ENCODE measurements at regions not wholly inside any gene's neighbourhood (a gene's known extent, or its start where the extent isn't known, plus 50 kb on each side); places are given as distances from the start of the nearest gene placed in this dataset.
"Not testable (repeated sequence)": the region's sequence is repeated elsewhere in the genome, so short reads cannot be mapped to it uniquely, and the experiment has no call there.

DNA sequence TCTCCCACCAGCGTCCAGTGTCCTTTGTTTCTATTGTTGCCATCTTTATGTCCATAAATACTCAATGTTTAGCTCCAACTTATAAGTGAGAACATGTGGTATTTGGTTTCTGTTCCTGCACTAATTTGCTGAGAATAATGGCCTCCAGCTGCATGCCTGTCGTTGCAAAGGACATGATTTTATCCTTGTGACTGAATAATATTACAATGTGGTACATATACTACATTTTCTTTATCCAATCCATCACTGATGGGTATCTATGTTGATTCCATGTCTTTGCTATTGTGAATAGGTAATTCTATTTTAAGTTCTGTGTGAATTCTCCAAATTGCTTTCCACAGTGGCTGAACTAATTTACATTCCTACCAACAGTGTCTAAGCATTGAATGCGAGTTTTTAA, 578.6 kb upstream of the CA10 start:
- no peak for DNase-seq (ENCODE audit: low spot score)

DNA sequence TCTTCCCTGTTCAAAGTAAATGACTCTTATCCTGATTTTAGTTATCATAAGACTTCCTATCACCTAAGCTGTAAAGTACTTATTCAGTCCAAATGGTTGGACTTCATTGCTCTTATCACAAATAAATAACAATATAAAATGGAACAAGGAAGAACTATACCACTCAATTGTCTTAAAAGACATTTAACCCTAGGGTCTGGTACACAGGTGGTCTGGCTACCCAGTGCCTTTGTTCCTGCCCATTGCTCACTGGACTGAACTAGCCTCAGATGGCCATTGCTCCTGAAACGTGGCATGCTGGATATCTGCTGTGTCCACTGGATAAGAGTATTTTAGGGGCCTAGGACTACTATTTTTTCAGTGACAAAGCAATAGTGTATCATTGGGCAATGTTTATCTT, 574.3 kb upstream of the CA10 start:
- DNase-seq (ENCODE audit: low spot score), result no peak

DNA sequence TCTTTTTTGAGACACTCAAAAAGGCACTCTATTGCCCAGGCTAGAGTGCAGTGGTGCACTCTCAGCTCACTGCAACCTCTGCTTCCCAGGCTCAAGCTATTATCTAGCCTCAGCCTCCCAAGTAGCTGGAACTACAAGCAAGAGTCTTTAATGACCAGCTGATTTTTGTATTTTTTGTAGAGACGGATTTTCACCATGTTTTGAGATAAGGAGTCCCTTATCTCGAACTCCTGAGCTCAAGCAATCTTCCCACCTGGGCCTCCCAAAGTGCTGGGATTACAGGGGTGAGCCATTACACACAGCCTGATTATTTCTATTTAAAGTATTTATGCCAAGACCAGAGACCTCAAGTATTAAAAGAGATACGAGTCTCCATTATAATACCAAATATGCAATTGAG, 566.1 kb upstream of the CA10 start:
- no peak for DNase-seq (ENCODE audit: low spot score)

DNA sequence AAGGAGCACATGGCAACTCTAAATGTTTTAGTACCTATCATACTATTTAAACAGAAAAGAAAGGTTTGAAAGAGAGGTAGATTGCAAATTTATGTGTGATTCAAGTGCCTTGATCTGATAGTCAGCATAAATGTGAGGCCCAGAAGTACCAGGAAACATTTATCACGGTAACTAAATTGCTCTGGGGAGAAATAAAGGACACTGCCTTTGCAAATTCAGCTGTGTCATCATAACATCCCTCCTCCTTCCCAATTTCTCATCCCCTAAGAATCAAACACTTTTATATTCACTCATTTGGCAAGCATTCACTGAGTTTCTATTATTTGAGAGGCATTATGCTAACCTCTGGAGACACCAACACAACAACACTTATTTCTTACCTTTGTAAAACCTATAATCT, 563.4 kb upstream of the CA10 start:
- DNase-seq (ENCODE audit: low spot score), result no peak

DNA sequence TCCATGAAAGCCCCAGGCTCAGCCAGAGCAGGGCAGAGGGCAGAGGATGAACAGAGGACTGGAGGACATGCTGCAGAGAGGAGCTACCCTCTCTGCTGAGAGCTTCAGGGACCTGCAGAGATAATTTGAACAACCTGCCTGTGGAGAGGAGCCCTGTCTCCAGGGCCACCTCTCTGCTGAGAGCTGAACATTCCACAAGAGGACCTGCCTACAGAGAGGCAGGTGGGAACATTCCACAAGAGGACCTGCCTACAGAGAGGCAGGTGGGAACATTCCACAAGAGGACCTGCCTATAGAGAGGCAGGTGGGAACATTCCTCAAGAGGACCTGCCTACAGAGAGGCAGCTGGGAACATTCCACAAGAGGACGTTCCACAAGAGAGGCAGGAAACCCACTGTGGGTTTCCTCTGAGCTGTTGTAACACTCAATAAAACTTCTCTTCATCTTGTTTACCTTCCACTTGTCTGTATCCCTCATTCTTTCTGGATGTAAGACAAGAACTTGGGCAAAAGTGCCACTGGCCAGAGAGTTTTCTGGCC, 551.9 kb upstream of the CA10 start:
- no peak for DNase-seq (ENCODE audit: low spot score)

DNA sequence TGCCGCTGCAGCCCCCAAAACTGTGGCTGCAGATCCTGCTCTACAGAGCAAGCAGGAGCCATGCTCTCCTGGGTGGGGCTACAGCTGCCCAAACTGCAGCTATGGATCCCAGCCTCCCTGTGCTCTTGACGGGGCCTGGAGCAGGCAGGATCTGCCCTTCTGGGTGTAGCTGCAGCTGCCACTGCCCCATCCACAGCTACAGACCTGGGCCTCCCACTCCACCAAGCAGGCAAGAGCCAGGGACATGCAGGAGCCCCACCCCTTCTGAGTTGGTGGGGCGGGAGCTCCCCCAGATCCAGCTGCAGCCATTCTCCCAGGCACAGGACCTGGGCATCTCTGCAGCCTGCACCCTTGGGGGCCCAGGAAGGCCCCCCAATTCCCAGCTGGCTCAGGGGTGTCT, 551.2 kb upstream of the CA10 start:
- DNase-seq (ENCODE audit: low spot score), result no peak

DNA sequence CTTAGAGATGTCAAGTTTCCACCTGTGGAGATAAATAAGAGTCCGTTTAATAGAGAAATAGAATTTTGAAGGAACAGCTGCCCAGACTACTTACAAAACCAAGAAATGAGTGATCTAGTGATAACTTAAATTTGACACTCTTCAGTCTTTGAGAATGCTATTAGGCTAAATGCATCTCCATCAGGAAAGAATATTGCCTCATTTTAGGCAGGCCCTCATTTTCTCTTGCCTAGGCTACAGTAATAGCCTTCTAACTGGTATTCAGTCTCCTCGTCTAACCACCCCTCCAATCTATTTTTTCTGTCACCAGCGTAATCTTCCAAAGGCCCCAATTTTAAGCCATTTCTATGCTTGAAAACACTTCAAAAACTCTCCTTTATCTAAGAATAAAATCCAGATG, 537.8 kb upstream of the CA10 start:
- no peak for DNase-seq (ENCODE audit: low spot score)

DNA sequence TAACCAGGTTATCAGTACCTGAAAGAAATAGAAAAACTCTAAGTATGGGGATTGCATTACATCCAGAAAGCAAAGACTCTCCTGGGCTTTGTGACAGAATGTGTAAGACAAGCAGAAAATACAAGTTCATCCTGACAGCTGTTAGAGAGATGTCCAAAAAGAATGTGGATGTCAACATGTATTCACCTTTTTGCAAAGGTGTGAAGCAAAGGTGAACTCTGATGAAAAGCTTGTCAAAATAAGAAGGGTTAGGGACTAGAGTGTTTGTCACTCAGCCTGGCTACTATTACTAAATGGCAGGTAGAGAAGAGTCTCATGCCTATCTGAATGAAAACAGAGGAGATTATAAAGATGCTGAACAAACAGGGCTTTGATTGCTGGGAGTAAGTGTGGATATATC, 527.6 kb upstream of the CA10 start:
- no peak for DNase-seq (ENCODE audit: low spot score)

DNA sequence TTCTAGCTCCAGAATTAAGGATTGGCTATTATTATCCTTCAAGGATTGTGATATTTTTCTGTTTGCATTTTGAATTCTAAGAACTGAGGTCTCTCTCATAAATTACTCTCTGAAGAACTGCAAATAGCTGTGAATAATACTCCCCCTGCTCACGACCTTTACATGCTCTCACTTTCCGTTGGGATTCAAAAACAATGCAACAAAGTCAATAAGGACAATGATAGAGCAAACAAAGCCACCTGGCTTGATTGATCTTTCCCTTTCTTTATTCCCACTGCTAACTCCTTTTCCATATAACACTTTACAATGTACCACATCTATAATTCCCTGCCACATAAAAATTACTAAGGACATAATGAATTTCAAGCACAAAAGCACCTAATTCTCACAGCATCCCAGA, 523.0 kb upstream of the CA10 start:
- no peak for DNase-seq (ENCODE audit: low spot score)

DNA sequence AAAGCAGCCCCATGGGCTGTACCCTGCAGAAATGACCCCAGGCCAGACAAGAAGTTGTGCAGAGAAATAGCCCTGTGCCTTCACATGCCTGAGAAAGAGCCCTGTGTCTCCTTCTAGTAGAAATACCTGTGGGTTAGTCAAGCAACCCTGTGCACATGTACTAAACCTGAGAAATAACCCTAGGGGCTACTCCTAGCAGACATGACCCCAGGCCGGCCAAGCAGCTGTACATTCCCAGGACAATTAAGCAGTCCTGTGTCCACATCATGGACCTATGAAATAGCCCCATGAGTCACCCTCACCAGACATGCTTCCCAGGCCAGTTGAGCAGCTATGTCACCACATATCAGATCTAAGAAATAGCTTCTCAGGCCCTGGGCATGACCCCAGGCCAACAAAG, 519.7 kb upstream of the CA10 start:
- no peak for DNase-seq (ENCODE audit: low spot score)

DNA sequence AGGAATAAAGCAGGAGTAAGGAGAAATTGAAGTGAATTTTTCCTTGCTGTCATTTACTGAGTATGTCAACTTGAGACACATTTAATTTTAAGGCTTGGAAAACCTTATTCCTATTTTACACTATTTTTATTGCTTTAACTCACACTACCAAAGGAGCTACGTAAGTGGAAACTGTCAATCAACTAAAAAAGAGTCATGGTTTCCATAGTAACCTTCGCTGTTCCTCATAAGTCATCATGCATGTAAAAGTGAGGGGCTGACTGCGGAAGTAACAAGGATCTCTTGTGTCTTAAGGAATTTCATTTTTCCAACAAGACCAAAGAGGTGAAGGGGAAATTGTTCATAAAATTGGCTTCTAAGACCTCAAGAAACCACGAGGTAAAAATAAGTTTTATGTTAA, 516.2 kb upstream of the CA10 start:
- DNase-seq (ENCODE audit: low spot score), result no peak

DNA sequence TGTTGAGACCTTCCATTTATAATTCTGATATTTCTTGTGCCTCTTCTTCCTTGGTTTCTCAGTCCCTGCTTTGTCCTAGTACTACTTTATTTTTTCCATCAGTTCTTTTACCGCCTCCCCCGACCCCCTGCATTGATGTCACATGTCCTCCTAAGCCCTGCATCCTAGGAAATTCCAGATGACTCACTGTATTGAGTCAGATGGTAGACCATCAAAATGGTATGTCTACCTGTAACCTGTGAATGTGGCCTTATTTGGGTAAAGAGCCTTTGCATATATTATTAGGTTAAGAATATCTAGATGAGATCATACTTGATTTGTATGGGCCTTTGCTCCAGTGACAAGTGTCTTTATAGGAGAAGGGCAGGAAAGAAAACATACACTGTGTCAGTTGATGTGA, 515.3 kb upstream of the CA10 start:
- DNase-seq (ENCODE audit: low spot score), result no peak

DNA sequence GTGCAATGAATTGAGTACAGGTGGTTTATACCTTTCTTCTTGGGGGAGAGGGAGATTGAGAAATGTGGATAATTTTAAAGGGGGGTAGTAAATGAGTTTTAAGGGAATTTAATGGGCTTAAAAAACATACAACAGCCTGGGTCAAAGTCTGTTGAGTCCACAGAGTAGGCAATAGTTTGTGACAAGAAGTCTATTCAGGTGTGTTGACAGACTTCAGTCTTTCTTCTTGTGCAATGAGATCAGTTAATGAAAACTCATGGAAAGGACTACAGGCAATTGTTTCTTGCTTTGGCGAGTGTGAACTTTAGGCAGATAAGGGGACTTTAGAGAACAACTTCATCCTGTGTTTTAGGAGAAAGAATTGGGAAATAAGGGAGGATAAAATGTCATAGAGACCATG, 507.8 kb upstream of the CA10 start:
- no peak for DNase-seq (ENCODE audit: low spot score)

DNA sequence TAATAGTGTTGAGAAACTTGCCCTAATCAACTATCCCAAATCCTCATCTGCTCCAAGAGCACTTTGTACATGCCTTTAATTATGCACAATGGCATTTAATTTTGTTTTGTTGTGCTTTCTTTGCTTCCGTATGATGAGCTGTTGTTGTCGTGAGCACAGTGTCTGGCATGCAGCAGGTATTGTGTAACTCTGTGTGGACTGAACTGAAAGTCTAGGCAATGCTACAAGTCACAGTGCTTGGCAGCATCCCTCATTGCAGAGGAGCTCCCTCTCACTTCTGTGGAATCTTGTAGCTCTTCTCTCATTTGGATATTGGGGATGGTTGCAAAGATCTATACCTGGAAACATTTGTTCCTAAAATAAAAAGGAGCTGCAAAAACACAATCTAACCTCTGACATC, 502.2 kb upstream of the CA10 start:
- no peak for DNase-seq (ENCODE audit: low spot score)

DNA sequence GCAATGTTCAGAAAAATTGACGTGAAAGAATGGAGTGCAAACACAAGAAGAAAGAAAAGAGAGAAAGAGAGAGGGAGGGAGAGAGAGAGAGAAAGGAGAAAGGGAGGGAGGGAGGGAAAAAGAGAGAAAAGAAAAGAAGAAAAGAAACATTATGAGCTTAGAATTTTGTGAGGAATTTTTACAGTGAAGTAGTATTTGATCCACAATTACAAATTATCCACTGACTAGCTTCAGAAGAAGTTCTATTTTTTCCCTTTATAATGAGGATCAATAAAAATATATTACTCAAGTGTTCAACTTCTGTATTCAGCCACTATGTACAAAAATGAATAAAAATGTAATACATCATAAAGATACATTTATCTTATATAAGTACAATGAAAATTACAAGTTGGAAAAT, 494.5 kb upstream of the CA10 start:
- DNase-seq (ENCODE audit: low spot score), result no peak

DNA sequence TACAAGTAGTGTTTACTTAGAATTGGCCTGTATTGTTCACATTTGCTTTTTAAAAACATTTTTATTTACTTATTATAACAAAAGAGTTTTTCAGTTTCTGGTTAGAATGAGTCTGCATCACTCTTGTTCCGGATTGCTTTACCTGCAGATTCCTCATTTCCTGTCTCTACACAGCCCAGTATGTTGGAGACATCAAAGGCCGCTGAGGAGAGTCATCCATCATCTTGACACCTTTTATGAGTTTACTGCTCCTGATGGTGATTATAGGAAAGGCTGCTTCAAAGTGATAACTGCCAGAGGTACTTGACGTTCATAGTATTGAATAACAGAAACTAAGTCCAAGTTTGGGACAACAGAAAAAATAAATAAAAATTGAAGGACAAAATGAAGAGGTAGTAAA, 490.5 kb upstream of the CA10 start:
- DNase-seq (ENCODE audit: low spot score), result no peak

DNA sequence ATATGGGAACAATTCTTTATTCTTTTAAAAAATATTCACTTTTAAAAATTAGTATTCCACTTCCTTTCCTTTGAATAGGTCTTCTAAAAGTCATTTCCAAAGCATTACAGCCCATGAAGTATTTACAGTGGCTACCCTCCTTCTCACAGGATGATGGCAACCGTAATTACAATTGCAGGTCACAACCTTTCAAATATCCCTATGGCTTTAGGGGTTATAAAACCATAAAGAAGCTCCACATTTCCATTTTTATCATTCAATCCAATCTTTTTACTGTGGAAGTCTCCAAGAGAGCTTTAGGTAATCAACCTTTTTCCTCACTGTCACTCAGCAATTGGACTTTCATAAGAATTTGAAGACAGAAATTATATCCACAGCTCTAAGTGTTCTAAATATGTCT, 488.9 kb upstream of the CA10 start:
- no peak for DNase-seq (ENCODE audit: low spot score)

DNA sequence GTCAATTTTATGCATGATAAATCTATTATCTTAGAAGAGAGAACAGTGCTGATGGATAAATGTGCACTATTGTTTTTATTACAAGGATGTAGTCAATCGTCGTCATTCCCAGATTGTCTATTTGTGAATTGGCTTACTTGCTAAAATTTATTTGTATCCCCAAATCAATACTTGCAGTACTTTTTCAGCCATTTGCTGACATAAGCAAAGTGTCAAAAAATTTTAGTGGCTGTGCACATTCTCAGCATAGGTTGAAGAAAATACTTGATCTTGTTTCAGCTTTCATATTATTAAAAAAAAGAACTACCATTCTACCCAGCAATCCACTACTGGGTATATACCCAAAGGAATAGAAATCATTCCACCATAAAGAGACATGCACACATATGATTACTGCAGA, 477.9 kb upstream of the CA10 start:
- no peak for DNase-seq (ENCODE audit: low spot score)

DNA sequence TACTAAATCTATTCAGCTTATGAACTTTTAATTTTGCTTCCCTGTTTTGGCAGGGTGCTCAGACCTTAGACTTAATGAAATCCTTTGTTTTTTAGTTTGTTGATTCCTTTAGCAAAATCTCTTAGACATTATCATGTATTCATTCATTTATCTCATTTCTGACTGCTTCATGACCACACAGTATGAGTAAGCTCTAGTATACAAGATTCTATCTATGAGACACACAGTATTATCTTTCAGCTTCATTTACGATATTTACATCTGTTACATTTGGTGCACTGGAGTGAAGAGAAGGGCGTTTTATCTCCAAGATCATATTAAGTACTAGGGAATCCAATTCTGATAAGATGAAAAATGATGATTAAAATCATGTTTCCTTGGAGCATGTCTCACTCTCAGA, 448.1 kb upstream of the CA10 start:
- no peak for DNase-seq (ENCODE audit: low spot score)

DNA sequence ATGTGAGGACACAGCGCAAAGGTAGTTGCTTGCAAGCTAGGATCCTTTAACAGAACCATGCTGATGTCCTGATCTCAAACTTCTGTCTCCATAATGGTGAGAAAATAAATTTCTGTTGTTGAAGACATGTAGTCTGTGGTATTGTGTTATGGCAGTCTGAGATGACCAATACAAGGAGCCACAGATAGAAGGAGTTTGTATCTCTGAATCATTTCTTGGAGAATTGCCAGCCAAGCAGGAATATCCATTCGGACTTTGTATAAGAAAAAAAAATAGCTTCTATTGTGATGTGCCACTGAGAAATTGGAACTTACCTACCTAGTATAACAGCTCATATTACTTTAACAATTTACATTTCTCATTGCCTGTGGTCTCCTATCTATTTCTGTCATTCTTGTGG, 447.6 kb upstream of the CA10 start:
- no peak for DNase-seq (ENCODE audit: low spot score)

DNA sequence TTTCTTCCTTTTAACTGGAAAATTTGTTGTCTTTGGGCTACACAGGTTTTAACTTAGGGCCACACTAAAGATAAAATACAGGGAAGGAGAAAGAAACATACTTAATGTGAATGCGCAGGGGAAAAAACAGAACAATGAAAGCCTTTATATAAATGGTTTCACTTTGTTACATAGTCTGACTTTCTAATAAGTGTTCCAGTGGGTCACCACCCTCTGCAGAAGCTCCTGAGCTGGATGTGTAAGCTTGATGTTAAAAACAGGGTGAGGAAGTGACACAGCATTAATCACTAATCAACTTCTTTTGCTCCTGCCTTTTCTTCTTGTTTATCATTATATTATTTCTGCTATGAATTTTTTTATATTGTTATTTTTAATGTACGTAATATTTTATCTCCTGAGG, 445.6 kb upstream of the CA10 start:
- no peak for DNase-seq (ENCODE audit: low spot score)

DNA sequence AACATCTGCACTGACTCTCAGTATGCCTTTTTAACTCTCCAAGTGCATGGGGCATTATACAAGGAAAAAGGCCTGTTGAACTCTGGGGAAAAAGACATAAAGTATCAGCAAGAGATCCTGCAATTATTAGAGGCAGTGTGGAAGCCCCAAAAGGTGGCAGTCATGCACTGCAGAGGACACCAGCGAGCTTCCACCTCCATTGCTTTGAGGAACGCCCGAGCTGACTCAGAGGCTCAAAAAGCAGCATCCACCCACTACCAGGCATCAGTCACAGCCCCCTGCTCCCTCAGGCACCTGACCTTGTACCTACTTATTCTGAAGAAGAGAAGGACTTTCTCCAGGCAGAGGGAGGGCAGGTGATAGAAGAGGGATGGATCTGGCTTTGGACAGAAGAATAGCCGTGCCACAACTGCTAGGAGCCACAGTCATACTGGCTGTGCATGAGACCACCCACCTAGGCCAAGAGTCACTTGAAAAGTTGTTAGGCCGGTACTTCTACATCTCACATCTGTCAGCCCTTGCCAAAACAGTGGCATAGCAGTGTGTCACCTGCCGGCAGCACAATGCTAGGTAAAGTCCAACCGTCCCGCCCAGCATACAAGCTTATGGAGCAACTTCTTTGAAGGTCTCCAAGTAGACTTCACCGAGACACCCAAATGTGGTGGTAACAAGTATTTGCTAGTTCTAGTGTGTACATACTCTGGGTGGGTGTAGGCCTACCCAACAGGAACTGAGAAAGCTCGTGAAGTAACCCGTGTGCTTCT, 439.1 kb upstream of the CA10 start:
- not testable (repeated sequence) for DNase-seq (ENCODE audit: low spot score)

DNA sequence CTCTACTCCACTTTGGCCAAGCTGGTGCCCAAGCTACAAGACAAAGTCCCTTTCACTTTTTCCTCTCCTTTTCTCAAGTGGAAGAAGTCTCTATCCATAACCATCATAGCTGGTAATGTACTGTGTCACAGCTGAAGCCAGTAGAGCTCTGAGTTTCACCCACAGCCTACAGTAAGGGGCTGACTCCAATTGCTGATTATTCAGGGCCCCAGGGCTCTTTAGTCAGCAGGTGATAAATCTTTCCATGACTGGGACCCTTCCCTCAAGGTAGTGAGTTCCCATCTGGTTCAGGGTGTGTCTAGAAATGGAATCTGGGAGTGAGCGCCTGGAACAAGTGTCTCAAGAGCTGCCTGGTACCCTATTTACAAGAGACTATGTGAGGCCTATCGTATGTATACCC, 436.0 kb upstream of the CA10 start:
- no peak for DNase-seq (ENCODE audit: low spot score)

DNA sequence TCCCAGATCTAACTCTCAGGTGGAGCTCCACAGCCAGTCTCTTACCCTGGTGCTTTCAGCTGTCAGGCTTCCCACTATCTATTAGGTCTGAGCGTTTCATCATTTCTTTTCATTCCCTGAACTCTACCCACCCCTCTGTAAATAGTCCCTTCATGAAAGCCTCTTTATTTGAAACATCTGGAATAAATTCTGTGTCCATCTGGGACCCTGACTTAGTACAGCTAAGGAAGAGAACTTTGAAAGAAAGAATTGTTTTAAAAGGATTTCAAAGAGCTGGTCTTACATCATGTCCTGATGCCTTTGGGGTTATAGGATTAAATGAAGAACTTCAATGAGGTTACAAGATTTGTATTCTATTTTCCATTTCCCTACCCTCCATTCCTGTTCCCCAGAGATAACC, 388.5 kb upstream of the CA10 start:
- no peak for DNase-seq (ENCODE audit: low spot score)

DNA sequence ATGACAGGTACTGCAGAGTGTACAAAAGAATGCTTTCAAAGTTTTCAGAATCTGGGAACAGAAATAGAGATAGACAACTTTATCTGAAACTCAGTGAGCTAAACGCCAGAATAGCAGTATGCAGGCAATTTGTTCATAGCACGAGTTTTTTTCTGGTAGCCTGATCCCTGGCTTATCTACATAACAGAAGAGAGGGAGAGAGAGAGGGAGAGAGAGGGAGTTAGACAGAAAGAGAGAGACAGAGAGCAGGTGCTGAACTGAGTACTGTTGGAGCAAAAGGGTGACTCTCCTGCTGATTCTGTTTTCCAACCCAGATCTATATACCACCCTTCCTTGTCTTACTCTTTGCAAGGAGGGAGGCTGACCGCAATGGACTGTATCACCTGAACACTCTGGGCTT, 388.0 kb upstream of the CA10 start:
- no peak for DNase-seq (ENCODE audit: low spot score)
